Activated CD4-positive, CD25-positive, alpha-beta regulatory T cell treated with anti-CD3 and anti-CD28 coated beads, Interleukin-2, amount 50 U/mL, for 24 hours (primary cell): ENCODE measurements at regions not wholly inside any gene's neighbourhood (a gene's known extent, or its start where the extent isn't known, plus 50 kb on each side); places are given as distances from the start of the nearest gene placed in this dataset.

Experiments
- ATAC-seq, 2 donors: fragments of 150-1000 bp; cut with Tn5 transposase; one replicate each; pipeline ENCODE4 v1.10.0; 2021; ENCODE audit warnings: mild to moderate bottlenecking in 1 of 2, moderate library complexity in 1 of 2

DNA sequence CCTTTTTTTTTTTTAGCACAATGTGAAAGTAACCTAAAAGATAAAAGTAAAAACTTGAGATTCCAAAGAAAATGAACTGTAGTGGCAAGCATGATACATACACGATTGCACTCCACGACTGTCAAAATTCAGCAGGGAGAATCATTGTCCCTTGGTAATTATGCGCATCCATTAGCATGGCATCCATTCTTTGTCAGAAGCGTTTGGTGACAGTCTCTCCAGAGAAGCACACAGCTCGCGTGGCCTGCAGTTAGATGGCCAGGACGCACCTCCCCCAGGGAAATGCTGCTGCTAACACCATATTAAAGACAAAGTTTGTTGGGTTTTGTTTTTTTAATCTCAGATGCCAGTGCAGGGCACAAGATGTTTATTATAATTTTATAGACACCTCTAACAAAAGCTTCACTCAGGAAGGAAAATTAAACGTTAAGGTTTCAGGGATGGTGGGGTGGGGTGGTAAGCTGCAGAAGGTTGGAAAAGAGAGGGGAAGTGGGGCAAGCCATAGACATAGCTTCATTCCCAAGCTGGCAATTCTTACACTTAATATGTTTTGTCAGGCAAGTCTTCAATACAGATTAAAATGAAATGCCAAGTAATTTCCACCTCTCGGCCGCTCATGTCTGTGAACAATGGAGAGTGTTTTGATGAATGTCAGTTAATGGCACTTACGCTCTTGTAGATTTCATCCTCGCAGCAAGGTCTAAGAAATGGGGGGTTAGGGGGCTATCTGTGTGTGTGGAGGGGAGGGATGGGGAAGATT, 142.8 kb upstream of the TOPAZ1 start:
- ATAC-seq, result no peak

GRCh38 chr3:44099566-44100297, 142.0 kb upstream of the TOPAZ1 start:
- ATAC-seq, result no peak

DNA sequence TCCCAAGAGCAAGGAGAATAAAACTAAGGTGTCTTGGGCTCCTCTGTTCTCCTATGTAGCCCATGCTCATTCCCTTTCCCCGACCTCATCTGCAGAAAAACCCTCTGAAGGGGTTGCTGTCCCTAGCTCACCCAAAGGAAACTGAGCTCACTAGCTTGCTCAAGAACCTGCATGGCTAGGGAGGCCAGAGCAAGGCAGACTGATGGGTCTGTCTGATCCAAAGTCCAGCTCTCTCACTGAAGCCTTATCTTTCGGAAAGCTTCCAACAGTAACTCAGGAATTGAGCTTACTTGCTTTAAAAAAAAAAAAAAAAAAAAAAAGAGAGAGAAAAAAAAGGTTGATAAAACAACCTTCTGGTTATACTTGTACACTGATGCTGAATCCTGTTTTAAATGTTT, 141.4 kb upstream of the TOPAZ1 start:
- no peak for ATAC-seq

DNA sequence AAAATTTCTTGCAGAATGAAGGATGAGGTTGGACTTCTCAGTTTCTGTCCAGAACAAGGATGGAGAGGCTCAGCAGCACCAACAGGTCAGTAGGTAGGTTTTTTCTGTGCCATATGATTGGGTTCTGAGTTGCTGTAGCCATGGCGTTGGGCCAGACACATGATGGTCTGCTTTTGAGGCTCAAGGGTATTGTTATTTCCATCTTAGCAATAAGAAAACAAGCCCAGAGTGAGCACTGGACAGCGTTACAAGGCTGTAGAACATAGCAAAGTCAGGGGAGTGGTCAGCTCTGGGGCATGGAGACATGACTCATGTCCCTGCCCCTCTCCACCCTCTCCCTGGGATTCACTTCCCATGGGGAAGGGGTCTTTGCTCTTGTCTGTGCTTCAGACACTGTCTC, 137.6 kb upstream of the TOPAZ1 start:
- ATAC-seq, result no peak

GRCh38 chr3:44104668-44105321, 136.9 kb upstream of the TOPAZ1 start:
- ATAC-seq, result peak; percentile 100

- ATAC-seq, result no peak
Measured at GRCh38 chr3:44105571-44105970, 136.1 kb upstream of the TOPAZ1 start.

- ATAC-seq, result no peak
Measured at GRCh38 chr3:44106756-44107155, 134.9 kb upstream of the TOPAZ1 start.

DNA sequence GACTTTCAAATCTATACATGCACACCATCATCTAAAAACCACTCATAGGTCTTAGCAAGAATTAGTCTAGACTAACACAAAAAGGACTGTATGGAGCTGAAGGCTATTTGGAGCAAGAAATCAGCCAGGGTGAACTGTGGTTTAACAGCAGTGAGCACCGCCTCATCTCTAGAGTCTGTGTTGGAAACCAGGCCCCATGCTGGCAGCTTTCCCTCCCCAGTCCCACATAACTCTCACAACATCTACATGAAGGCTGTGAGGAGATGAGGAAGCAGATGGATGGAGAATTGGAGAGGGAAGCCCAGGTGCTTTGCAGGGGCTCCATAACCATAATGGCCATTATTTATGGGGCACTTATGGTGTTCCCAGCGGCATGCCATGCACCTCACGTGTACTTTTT, 133.2 kb upstream of the TOPAZ1 start:
- ATAC-seq, result no peak

- ATAC-seq, result no peak
Measured at GRCh38 chr3:44109771-44110361, 131.8 kb upstream of the TOPAZ1 start.

DNA sequence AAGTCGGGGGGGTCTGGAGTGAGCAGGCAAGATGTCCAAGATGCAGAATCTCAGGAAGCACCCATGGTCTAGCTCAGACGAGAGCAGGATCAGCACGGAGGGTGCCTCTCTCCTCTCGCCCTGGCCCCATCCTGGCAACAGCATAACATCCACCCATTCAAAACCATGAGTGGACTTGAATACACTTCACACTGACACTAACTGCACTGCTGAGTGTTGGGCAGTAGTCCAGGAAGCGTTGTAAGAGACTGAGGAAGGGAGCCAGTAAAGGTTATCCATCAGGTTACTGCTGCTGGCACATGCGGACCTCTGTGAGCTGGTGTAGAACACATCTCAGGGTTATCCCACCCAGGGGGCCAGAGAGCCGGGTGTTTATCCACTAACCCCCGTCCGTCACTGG, 131.0 kb upstream of the TOPAZ1 start:
- no peak for ATAC-seq

DNA sequence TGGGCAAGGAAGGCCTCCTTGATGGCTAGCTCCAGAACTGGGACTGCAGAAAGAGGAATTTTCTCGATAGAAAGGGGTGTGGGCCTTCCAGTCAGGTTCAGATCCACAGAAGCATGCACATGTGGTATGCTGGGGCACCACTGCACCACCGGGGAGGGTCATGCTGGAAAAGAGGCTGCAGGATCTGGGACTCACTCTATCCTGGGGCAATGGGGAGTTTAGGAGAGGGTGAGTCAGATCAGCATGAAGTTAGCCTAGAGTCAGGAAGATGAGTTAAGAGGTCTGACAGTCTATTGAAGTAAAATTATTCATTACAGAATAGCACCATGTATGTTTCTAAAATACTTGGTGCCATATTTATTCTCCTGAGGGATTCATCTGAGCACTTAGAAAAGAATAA, 130.2 kb upstream of the TOPAZ1 start:
- no peak for ATAC-seq

- peak in 1 of 2 donors; percentile 51 for ATAC-seq
Measured at GRCh38 chr3:44114142-44114541, 127.5 kb upstream of the TOPAZ1 start.

GRCh38 chr3:44117239-44117638, 124.4 kb upstream of the TOPAZ1 start:
- ATAC-seq, result no peak

GRCh38 chr3:44117736-44118135, 124.0 kb upstream of the TOPAZ1 start:
- no peak for ATAC-seq

DNA sequence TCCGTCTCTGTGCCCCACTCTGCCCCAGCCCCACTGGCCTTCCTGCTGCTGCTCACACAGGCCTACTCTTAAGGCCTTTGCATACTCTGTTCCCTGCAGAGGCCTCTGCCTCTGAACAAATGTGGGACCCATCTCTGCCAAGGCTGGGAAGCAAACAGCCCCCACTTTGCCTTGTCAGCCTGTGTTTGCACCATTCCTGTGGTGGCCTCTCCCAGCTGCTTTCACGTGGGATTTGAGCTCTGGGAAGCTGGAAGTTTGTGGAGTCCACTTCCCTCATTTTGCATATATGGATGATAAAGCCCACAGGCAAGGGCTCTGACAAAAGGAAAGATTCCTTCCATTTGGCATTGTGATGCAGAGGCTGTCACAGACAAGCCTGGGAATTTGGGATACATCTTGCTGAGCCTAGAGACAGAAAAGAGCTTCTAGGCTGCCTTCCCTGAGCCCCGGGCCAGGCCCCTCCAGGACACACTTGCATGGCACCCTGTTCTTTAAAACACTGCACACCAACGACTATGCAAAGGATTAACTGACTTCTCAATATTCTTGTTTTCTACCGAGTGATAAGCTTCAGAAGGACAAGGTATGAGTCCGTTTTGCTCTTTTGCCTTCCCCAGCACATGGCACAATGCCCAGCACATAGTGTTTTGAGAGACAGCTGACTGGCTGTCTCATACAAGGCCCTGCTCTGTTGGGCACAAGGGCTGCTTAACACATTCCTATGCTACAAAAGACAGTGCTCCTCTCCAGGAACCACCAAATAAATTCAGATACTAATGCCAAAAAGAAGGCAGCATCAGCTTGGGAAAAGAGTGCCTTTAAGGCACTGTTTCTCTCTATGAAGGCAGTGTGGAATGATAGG, 120.7 kb upstream of the TOPAZ1 start:
- no peak for ATAC-seq

DNA sequence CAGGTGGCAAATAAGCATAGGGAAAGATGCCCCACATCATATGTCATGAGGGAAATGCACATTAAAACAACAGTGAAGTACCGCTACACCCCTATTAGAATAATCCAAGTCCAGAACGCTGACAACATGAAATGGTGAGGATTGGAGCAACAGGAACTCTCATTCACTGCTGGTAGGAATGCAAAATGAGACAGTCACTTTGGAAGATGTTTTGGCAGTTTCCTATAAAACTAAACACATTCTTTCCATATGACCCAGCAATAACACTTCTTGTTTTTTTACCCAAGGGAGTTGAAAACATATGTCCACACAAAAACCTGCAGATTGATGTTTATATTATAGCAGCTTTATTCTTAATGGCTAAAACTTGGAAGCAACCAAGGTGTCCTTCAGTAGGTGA, 116.4 kb upstream of the TOPAZ1 start:
- ATAC-seq, result no peak

- ATAC-seq, result no peak
Measured at GRCh38 chr3:44125882-44126281, 115.8 kb upstream of the TOPAZ1 start.

GRCh38 chr3:44128057-44128775, 113.5 kb upstream of the TOPAZ1 start:
- ATAC-seq, result no peak

DNA sequence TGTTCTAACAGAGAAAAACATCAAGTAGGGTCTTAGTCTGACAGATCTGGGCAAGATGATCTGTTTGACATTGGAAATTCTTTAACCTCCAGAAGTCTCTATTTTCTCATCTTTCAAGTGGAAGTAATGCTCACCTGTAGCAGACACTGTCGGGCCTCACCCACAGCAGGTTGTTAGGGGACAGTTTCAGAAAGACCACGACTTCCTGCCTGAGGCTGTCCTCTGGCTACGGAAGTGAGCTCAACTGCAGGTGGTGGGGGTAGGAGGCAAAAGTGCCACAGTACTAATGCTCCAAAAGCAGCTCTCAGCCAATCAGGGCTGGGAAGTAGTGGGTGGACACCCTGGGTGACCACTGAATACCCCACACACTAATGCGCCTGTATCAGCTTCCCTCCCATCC, 111.4 kb upstream of the TOPAZ1 start:
- ATAC-seq, result no peak

DNA sequence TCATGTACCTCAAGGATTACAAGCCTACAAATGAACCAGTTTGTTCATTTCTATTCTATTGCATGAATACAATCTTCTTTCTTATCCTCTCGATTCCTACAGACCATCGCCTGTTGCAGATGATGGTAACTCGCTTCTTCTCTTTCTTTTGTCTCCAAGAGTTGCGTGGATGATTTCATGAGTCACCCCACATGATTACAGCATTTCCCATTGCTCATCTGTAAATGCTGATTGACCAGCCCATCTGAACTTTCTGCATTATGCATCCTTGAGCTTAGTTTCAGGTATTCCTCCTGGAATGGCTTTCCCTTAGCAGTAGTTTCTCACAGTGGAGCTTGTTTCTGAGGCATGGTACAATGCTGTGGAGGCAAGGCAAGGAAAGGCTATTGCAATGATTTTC, 109.6 kb upstream of the TOPAZ1 start:
- no peak for ATAC-seq

DNA sequence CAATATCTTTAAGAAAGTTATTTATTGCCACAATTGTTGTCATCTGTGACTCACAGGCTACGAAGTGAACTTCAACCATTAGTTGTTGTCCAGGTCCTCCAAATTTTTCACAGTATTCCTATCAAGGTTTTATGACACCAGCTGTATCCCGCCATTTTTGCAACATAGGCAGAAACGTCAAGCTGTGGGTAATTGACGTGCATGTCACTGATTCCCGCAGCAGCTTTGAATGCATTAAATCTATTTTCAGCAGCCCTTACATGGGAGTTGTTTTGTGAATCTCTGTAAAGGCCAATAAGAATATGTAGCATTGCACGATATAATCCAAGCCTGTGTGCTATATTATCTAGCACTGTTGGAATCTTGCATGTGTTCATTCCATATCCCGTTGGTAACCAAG, 109.1 kb upstream of the TOPAZ1 start:
- no peak for ATAC-seq

DNA sequence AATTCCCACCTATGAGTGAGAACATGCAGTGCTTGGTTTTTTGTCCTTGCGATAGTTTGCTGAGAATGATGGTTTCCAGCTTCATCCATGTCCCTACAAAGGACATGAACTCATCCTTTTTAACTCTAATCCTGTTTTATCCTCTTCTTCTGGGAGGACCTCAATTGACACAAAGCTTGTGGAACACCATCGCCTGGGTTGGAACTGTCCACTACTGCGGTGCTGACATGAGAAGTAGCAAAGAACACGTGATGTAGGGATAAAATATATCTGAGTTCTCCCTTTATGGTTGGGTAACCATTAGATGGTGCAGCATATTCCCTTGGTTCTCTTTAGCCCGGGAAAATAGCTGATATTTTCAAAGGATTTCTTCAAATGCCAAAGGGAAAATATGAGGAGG, 105.3 kb upstream of the TOPAZ1 start:
- no peak for ATAC-seq
